ENCODE measurements at regions not wholly inside any gene's neighbourhood (a gene's known extent, or its start where the extent isn't known, plus 50 kb on each side); places are given as distances from the start of the nearest gene placed in this dataset.

DNA sequence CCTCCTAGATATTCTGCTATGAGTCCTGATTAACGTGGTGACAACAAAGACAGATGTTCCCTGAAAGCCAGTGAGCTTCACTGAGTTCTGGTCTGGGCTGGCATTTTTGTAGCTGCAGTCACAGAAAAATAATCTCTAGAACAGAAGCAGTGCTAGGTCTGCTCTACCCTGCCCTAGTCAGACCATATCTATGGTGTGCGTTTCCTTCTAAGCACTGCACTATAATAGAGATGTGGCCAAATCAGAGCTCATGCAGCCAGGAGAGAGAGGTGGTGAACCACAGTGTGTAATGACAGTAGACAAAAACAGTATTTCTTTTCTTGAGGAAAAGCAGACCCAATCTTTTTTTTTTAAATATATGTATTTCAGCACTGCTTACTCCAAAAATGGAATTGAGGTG lies 76.3 kb downstream of the CMAS start:
- TF ChIP-seq, protein P1, sequence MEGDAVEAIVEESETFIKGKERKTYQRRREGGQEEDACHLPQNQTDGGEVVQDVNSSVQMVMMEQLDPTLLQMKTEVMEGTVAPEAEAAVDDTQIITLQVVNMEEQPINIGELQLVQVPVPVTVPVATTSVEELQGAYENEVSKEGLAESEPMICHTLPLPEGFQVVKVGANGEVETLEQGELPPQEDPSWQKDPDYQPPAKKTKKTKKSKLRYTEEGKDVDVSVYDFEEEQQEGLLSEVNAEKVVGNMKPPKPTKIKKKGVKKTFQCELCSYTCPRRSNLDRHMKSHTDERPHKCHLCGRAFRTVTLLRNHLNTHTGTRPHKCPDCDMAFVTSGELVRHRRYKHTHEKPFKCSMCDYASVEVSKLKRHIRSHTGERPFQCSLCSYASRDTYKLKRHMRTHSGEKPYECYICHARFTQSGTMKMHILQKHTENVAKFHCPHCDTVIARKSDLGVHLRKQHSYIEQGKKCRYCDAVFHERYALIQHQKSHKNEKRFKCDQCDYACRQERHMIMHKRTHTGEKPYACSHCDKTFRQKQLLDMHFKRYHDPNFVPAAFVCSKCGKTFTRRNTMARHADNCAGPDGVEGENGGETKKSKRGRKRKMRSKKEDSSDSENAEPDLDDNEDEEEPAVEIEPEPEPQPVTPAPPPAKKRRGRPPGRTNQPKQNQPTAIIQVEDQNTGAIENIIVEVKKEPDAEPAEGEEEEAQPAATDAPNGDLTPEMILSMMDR (IDR thresholded peaks at IDR 0.05): no peak
- TF ChIP-seq POLR2A (IDR thresholded peaks at IDR 0.05): no peak

Data from heart left ventricle (tissue), 13 donors.